Fibroblast of skin of right biceps (primary cell): ENCODE measurements at regions not wholly inside any gene's neighbourhood (a gene's known extent, or its start where the extent isn't known, plus 50 kb on each side); places are given as distances from the start of the nearest gene placed in this dataset.

ENCODE experiments used
- DNase-seq: peaks from one replicate; pipeline ENCODE4 v3.0.0-alpha.2; 2013

- DNase-seq: no peak
These were observed 59.8 kb upstream of the HAO2 start for GRCh38 chr1:119308806-119309205.

GRCh38 chr1:119310301-119310700 is 58.3 kb upstream of the HAO2 start:
- DNase-seq: no peak

- no peak for DNase-seq
These were observed 56.1 kb upstream of the HAO2 start for GRCh38 chr1:119312500-119312899.

- DNase-seq: no peak
These were observed 54.4 kb upstream of the HAO2 start for GRCh38 chr1:119314001-119314796.

- no peak for DNase-seq
These were observed 51.6 kb upstream of the HAO2 start for GRCh38 chr1:119316870-119317416.

GRCh38 chr1:119318466-119319309 is 49.9 kb upstream of the HAO2 start:
- no peak for DNase-seq
